ENCODE measurements at regions not wholly inside any gene's neighbourhood (a gene's known extent, or its start where the extent isn't known, plus 50 kb on each side); places are given as distances from the start of the nearest gene placed in this dataset.
A peak's percentile ranks its signal among the peaks of the same experiment; 100 is the strongest.
"Not testable (repeated sequence)": the region's sequence is repeated elsewhere in the genome, so short reads cannot be mapped to it uniquely, and the experiment has no call there.

DNA sequence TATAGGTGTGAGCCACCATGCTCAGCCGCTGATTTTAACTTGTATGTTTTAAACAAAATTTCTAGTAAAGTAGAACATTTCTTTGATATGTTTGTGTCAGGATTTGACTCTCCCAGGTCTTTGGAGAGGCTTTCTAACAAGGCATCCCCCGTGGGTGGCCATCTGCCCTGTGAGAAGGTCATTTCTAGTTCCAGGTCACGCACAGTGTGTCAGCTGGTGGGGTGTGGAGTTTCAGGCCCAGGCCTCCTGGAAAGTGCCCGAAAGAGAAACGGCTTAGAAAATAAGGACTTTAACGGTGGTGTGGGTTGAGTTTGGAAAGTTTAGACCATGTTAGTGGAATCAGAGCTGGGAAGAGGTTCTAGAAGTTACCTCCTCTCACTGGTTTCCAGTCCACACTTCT, 61.0 kb downstream of the SPDYE17 start:
- not testable (repeated sequence) for DNase-seq (ENCODE audit: low read depth); H3K4me3 ChIP-seq (ENCODE audit: low read depth, low read length)

DNA sequence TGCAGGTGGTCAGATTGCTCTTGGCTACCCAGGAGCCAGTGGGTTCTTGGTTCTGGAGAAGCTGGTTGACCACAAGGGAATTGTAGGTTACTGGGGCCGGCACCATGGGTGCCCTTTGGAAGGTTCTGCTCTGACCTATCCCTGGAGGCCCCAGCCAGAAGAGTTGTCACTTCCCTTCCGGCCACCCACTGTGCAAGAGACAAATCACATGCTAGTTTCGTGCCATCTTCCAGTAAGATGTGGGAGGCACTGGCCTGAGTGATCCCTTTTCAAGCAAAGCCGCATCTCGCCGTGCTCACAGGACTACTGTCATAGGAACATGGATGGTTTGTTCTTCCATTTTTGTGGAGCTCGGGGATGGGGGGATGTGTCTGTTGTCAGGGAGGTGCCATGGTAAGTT, 62.3 kb downstream of the SPDYE17 start:
- H3K4me3 ChIP-seq (ENCODE audit: low read depth, low read length); DNase-seq (ENCODE audit: low read depth): not testable (repeated sequence)

GRCh38 chr7:76965731-76966548, 66.2 kb downstream of the SPDYE17 start:
- H3K4me3 ChIP-seq (ENCODE audit: low read depth, low read length); DNase-seq (ENCODE audit: low read depth): not testable (repeated sequence)

GRCh38 chr7:76964050-76964449, 68.1 kb downstream of the SPDYE17 start:
- DNase-seq (ENCODE audit: low read depth); H3K4me3 ChIP-seq (ENCODE audit: low read depth, low read length): not testable (repeated sequence)

DNA sequence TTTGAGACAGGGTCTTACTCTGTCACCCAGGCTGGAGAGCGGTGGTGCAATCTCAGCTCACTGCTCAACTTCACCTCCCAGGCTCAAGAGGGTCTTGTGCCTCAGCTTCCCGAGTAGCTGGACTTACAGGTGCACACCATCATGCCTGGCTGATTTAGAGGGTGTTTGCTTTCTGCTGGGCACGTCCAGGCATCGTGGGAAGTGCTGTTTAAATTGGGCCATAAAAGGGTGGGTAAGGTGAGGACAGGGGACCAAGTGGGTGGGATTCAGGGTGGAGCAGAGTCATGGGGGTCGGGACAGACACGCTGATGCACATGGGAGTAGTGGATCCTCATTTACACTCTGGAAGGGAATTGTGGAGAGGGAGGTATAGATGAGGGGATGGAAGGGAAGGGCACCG, 69.1 kb downstream of the SPDYE17 start:
- not testable (repeated sequence) for DNase-seq (ENCODE audit: low read depth); H3K4me3 ChIP-seq (ENCODE audit: low read depth, low read length)

DNA sequence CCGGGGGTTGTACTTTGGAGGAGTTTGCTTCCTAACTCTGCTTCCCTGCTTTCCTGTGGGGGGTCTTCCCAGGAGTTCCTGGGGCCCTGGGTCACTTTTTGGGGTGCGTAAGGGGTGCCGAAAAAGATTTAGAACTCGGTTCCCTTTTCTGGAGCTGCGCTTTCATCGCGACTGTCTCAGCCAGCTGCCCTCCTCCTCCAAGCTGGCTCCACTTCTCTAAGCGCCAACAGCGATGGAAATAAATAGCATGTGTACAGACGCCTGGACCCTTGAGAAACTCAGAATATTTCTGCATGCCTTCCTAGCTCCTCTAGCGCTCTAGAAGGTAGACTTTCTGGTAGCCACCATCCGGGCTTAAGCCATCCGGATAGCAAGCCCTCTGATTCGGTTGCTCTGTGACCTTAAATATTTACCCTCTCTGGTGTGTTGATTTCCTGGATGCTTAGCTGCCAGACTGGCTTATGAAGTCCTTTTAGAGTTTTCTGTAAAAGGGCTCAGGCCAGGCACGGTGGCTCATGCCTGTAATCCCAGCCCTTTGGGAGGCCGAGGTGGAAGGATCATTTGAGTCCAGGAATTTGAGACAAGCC, 71.7 kb downstream of the SPDYE17 start:
- DNase-seq (ENCODE audit: low read depth); H3K4me3 ChIP-seq (ENCODE audit: low read depth, low read length): not testable (repeated sequence)

GRCh38 chr7:76959573-76960399, 72.4 kb downstream of the SPDYE17 start:
- H3K4me3 ChIP-seq (ENCODE audit: low read depth, low read length), result peak overlapping the region; percentile 47
- not testable (repeated sequence) for DNase-seq (ENCODE audit: low read depth)

DNA sequence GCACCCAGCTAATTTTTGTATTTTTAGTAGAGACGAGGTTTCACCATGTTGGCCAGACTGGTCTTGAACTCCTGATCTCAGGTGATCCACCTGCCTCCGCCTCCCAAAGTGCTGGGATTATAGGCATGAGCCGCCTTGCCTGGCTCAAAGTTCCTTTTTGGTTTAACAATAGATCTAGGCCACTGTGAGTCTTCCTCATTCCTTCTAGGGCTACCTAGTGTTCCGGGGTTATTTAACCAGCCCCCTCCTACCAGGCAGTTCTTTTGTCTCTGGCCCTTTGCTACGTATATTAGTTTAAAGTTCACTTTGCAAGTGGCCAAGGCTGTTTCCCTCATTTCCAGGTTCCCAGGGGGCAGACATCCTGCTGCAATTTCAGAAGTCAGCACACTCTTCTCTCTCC, 75.6 kb downstream of the SPDYE17 start:
- not testable (repeated sequence) for DNase-seq (ENCODE audit: low read depth); H3K4me3 ChIP-seq (ENCODE audit: low read depth, low read length)

GRCh38 chr7:76955124-76955523, 77.0 kb downstream of the SPDYE17 start:
- not testable (repeated sequence) for H3K4me3 ChIP-seq (ENCODE audit: low read depth, low read length); DNase-seq (ENCODE audit: low read depth)

- not testable (repeated sequence) for H3K4me3 ChIP-seq (ENCODE audit: low read depth, low read length); DNase-seq (ENCODE audit: low read depth)
Observed at GRCh38 chr7:76944603-76945002, 87.6 kb downstream of the SPDYE17 start.

DNA sequence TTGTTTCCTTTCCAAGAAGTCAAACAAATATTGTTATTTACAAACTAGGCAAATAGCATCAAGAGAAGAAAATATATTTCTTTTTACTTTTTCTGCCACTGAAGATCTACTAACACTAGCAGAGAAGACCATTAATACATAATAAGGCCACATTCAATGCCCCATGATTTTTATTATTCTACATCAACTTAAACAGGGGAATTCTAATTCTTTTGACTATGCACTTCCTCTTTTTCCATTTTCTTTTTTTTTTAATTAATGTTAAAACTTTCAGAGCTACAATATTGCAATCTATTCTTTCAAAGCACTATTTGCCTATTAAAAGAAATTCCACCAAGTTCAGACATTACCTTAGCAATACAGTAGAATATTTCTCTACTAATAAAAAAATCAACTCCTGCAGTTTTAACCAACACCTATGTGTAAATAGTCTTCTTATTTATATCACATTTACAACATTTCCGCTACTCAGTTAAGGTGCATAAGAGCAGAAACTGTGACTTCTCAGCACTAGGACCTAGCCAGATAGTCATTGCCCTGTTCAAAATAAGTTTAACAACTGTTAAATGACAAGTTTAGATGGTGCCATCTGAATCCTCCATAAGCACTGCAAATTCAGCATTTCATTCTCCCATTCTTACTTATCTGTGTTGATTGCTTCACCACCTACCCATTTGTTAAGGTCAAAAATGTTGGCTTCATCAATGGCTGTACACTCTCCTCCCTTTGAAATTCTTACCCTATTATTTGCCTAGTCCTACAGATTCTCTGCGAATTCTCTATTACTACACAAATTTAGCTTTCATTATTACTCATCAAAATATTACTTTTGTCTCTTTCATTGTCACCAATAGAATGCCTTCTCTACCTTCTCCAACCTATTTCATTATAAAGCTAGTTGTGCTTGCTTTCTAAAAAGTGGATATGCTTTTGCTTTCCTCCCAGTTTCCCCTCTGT, 90.1 kb downstream of the SPDYE17 start:
- not testable (repeated sequence) for H3K4me3 ChIP-seq (ENCODE audit: low read depth, low read length); DNase-seq (ENCODE audit: low read depth)

DNA sequence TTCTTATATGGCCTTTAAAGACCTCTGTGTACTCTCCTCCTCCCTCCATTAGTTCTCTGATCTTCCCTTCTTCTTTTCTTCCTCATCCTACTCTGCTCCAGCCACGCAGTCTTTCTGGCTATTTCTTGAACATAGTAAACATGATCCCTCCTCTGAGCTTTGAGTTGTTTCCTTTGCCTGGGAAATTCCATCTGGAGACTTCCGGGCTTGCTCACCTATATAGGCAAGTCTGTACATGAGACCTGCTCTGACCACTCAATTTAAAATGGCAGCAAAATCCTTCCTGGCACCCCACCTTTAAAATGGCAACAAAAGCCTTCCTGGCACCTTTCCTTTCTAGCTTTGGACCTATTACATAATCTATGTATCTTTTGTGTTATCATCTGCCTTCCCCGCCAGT, 94.4 kb downstream of the SPDYE17 start:
- not testable (repeated sequence) for DNase-seq (ENCODE audit: low read depth); H3K4me3 ChIP-seq (ENCODE audit: low read depth, low read length)

DNA sequence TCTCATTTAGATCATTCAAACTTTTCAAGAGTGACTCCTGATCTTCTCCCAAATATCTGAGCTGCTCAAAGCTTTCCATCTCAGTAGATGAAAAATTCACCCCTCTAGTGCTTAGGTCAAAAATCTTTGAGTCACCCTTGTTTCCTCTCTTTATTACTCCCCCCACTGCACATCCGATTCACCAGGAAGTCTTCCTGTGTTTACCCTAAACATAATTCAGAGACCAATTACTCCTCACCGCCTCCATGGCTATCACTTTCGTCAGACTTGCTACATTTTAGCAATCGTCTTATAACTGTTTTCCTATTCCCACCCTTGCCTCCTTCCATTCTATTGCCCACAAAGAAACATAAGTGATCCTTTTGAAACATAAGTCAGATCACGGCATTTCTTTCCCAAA, 94.8 kb downstream of the SPDYE17 start:
- DNase-seq (ENCODE audit: low read depth), result peak; percentile 5
- H3K4me3 ChIP-seq (ENCODE audit: low read depth, low read length), result not testable (repeated sequence)

GRCh38 chr7:76936346-76936745, 95.8 kb downstream of the SPDYE17 start:
- not testable (repeated sequence) for H3K4me3 ChIP-seq (ENCODE audit: low read depth, low read length); DNase-seq (ENCODE audit: low read depth)

- H3K4me3 ChIP-seq (ENCODE audit: low read depth, low read length); DNase-seq (ENCODE audit: low read depth): not testable (repeated sequence)
Observed at GRCh38 chr7:76934711-76935110, 97.5 kb downstream of the SPDYE17 start.

- H3K4me3 ChIP-seq (ENCODE audit: low read depth, low read length); DNase-seq (ENCODE audit: low read depth): not testable (repeated sequence)
Observed at GRCh38 chr7:76932957-76933356, 99.2 kb downstream of the SPDYE17 start.

- not testable (repeated sequence) for H3K4me3 ChIP-seq (ENCODE audit: low read depth, low read length); DNase-seq (ENCODE audit: low read depth)
Observed at GRCh38 chr7:76931441-76931840, 100.7 kb downstream of the SPDYE17 start.

DNA sequence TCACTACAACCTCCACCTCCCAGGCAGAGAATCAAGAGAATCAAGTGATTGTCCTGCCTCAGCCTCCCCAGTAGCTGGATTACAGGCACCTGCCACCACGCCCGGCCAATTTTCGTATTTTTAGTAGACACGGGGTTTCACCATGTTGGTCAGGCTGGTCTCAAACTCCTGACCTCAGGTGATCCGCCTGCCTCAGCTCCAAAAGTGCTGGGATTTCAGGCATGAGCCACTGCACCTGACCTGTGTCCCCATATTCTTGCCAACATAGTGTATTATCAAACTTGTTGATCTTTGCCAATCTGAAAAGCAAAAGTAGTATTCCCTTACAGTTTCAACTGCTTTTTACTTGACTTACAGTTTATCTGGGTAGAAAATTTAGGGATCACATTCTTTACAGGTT, 101.7 kb downstream of the SPDYE17 start:
- not testable (repeated sequence) for H3K4me3 ChIP-seq (ENCODE audit: low read depth, low read length)

DNA sequence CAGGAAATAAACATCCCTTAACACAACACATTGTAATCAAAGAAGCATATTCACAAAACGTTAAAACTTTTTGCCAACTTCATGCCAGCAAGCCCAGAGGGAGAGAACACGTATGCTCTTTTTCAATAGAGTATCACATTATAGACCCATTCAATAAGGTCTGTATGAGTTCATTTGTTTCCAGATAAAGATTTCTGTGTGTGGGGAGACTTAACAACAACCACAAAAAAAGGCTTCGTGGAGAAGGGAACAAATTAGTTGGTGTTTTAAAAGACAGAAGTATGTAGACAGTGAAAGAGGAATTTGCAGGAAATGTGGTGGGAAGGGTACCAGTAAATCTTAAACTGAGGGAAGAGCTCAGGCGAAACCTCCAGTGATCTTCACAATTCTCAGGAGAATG, 103.4 kb downstream of the SPDYE17 start:
- DNase-seq (ENCODE audit: low read depth); H3K4me3 ChIP-seq (ENCODE audit: low read depth, low read length): not testable (repeated sequence)

More for the DNA sequence above, 101.7 kb downstream of the SPDYE17 start:
- DNase-seq (ENCODE audit: low read depth), result not testable (repeated sequence)

Data from choroid plexus epithelial cell (primary cell).